ENCODE measurements at regions not wholly inside any gene's neighbourhood (a gene's known extent, or its start where the extent isn't known, plus 50 kb on each side); places are given as distances from the start of the nearest gene placed in this dataset.

- no peak overlapping the region for H3K27ac ChIP-seq (ENCODE audit: insufficient read depth, low read depth, low read length)
- H3K9me1 ChIP-seq (replicated peaks; ENCODE audit: control insufficient read depth, extremely low read depth, insufficient read depth, low read length): no peaks in the 10 kb centered on the region
- ChIA-PET POLR2A (no interaction called here), CTCF (no interaction called here)
- peaks cover 0 to 3% of the 10 kb centered on the region in 2 experiments for H3K27me3 ChIP-seq (ENCODE audit: control insufficient read depth in 2 of 2, insufficient read depth in 2 of 2, low read length in 2 of 2)
- no peaks in the 10 kb centered on the region for H4K20me1 ChIP-seq (replicated peaks; ENCODE audit: control insufficient read depth, extremely low read depth, insufficient read depth, low read length)
- H3K4me1 ChIP-seq (ENCODE audit: control insufficient read depth, extremely low read depth, insufficient read depth, low read length): no peaks in the 10 kb centered on the region
- H3K36me3 ChIP-seq (ENCODE audit: control insufficient read depth in 2 of 2, extremely low read depth in 1 of 2, insufficient read depth in 2 of 2, low read length in 2 of 2): no peaks in the 10 kb centered on the region
- dilution Hi-C loops (cut with MboI; ENCODE audit: extremely low pct_ligation_motif_present, low sequenced_read_pairs) (no loop called here), intact Hi-C loops (cut with micrococcal nuclease) (no loop called here)
- TF ChIP-seq CTCF (IDR thresholded peaks at IDR 0.05; ENCODE audit: extremely low read depth in 1 of 2, insufficient read depth in 1 of 2, low read depth in 1 of 2, low read length in 2 of 2) (no peak), GATA2 (IDR thresholded peaks at IDR 0.05; ENCODE audit: insufficient read depth, insufficient read length, low read depth, low read length) (no peak), POLR2A (IDR thresholded peaks at IDR 0.05; ENCODE audit: low read depth, low read length) (no peak), JUN (IDR thresholded peaks at IDR 0.05; ENCODE audit: borderline replicate concordance, insufficient read depth, insufficient read length, low read depth) (no peak), MYC (IDR thresholded peaks at IDR 0.05; ENCODE audit: low read depth, low read length) (no peak), POLR2AphosphoS5 (IDR thresholded peaks at IDR 0.05; ENCODE audit: insufficient read depth, low read depth, low read length) (no peak), MAX (IDR thresholded peaks at IDR 0.05; ENCODE audit: insufficient read depth, insufficient read length) (no peak), EZH2 (IDR thresholded peaks at IDR 0.05; ENCODE audit: borderline replicate concordance, low read depth, low read length, severe bottlenecking) (no peak), FOS (IDR thresholded peaks at IDR 0.05; ENCODE audit: borderline replicate concordance, insufficient read depth, low read length) (no peak)
- no peak for FAIRE-seq
- no TSS peak for BruUV-seq (replicated peaks)
- DNase-seq (ENCODE audit: low read depth, low spot score): no peak
- H3K9me3 ChIP-seq (replicated peaks; ENCODE audit: control insufficient read depth, insufficient read depth, low read length): no peaks in the 10 kb centered on the region
- no peak overlapping the region for H3K9ac ChIP-seq (replicated peaks; ENCODE audit: extremely low read depth, insufficient read depth, low read length)
- no peak overlapping the region for H2AFZ ChIP-seq (ENCODE audit: low read depth, low read length)
- H3K4me3 ChIP-seq (replicated peaks in 1 of 3; ENCODE audit: insufficient read depth in 1 of 3, low read depth in 1 of 3, low read length in 3 of 3): no peak overlapping the region
- H3K79me2 ChIP-seq (ENCODE audit: control insufficient read depth, insufficient read depth, low read length): no peaks in the 10 kb centered on the region
- H3K4me2 ChIP-seq (ENCODE audit: insufficient read depth, low read length): no peak overlapping the region
Observed at GRCh38 chr3:124653071-124653796, 77.0 kb upstream of the UMPS start.
